ENCODE measurements at regions not wholly inside any gene's neighbourhood (a gene's known extent, or its start where the extent isn't known, plus 50 kb on each side); places are given as distances from the start of the nearest gene placed in this dataset.

GRCh38 chr7:113440173-113440572, 321.8 kb upstream of the SMIM30 start:
- TF ChIP-seq CTCF (conservative IDR thresholded peaks at IDR 0.05): no peak
- TF ChIP-seq ZFX (IDR thresholded peaks at IDR 0.05): no peak

All from C4-2B (cell line).